Keratinocyte (primary cell): ENCODE measurements at regions not wholly inside any gene's neighbourhood (a gene's known extent, or its start where the extent isn't known, plus 50 kb on each side); places are given as distances from the start of the nearest gene placed in this dataset.

Experiments
- DNase-seq: peaks from one replicate; pipeline ENCODE4 v3.0.0-alpha.2; 2011; ENCODE audit warnings: low read depth, missing footprints, low spot score
- FAIRE-seq: peaks from 2 replicates; lab custom pipeline; 2011; peaks lifted over from hg19 to GRCh38; lab: Jason Lieb, UNC
- H2AFZ ChIP-seq: 2 replicates; pipeline ENCODE4 v1.6.0; 2012; ENCODE audit warnings: low read length, control low read depth, inconsistent platforms; ENCODE audit not compliant: control insufficient read depth
- H3K27ac ChIP-seq: 2 replicates; pipeline ENCODE4 v1.5.1; 2011; ENCODE audit warnings: low read length; ENCODE audit not compliant: control insufficient read depth, insufficient read depth
- H3K27me3 ChIP-seq: 3 replicates; pipeline ENCODE4 v1.6.0; 2011; ENCODE audit warnings: low read length; ENCODE audit not compliant: control insufficient read depth, insufficient read depth; ENCODE audit errors: extremely low read depth
- H3K36me3 ChIP-seq, 2 experiments: 2 replicates in 1 of 2; 3 replicates in 1 of 2; pipeline ENCODE4 v1.5.1; 2011; ENCODE audit warnings: low read length in 2 of 2, mild to moderate bottlenecking in 1 of 2; ENCODE audit not compliant: control insufficient read depth in 2 of 2, insufficient read depth in 2 of 2; ENCODE audit errors: extremely low read depth in 1 of 2
- H3K4me1 ChIP-seq: 3 replicates; pipeline ENCODE4 v1.5.1; 2011; ENCODE audit warnings: low read length; ENCODE audit not compliant: control insufficient read depth, insufficient read depth; ENCODE audit errors: extremely low read depth
- H3K4me2 ChIP-seq: 3 replicates; pipeline ENCODE4 v1.6.0; 2011; ENCODE audit warnings: low read depth, low read length; ENCODE audit not compliant: control insufficient read depth, insufficient read depth; ENCODE audit errors: extremely low read depth
- H3K4me3 ChIP-seq, 3 experiments: fragments of 200-600 bp in 1 of 3; sonication (generic) in 1 of 3; 2 replicates in 2 of 3; 3 replicates in 1 of 3; pipeline ENCODE4 v1.5.1; 2011 to 2016; ENCODE audit warnings: low read length in 3 of 3, mild to moderate bottlenecking in 3 of 3, control low read depth in 2 of 3, inconsistent platforms in 1 of 3, low read depth in 1 of 3, mixed read lengths in 1 of 3, mixed run types in 1 of 3, moderate library complexity in 1 of 3; ENCODE audit not compliant: control insufficient read depth in 2 of 3, insufficient read depth in 2 of 3; ENCODE audit errors: extremely low read depth in 1 of 3
- H3K79me2 ChIP-seq: 2 replicates; pipeline ENCODE4 v1.6.0; 2012; ENCODE audit warnings: low read length; ENCODE audit not compliant: control insufficient read depth, insufficient read depth
- H3K9ac ChIP-seq: 3 replicates; pipeline ENCODE4 v1.6.0; 2011; ENCODE audit warnings: low read length; ENCODE audit not compliant: control insufficient read depth, insufficient read depth; ENCODE audit errors: extremely low read depth
- H3K9me1 ChIP-seq: 3 replicates; pipeline ENCODE4 v1.6.0; 2011; ENCODE audit warnings: low read length; ENCODE audit not compliant: control insufficient read depth, insufficient read depth; ENCODE audit errors: extremely low read depth
- H3K9me3 ChIP-seq: 2 replicates; pipeline ENCODE4 v1.5.1; 2012; ENCODE audit warnings: low read depth, low read length; ENCODE audit not compliant: control insufficient read depth
- H4K20me1 ChIP-seq: 3 replicates; pipeline ENCODE4 v1.6.0; 2011; ENCODE audit warnings: low read length; ENCODE audit not compliant: control insufficient read depth, insufficient read depth; ENCODE audit errors: extremely low read depth
- EZH2 ChIP-seq: IDR thresholded peaks from one replicate; pipeline ENCODE4 v1.6.1; 2012; ENCODE audit warnings: inconsistent platforms, mild to moderate bottlenecking, low read length, moderate library complexity
- dilution Hi-C: fragments of 300-500 bp; cut with MboI; formaldehyde crosslinking; loops from one replicate; pipeline ENCODE4 v1.7.0; 2020; ENCODE audit warnings: low sequenced_read_pairs; ENCODE audit not compliant: extremely low pct_ligation_motif_present
- TF ChIP-seq, protein P1 (sequence below), 3 experiments: IDR thresholded peaks in 1 of 3; conservative IDR thresholded peaks in 1 of 3; optimal IDR thresholded peaks in 1 of 3; 2 replicates in 2 of 3; 3 replicates in 1 of 3; pipeline versions ENCODE3 to v1.5.1; 2011; ENCODE audit warnings: low read length in 3 of 3, mild to moderate bottlenecking in 3 of 3, moderate library complexity in 2 of 3, control low read depth in 1 of 3, inconsistent platforms in 1 of 3; ENCODE audit not compliant: insufficient read depth in 2 of 3; ENCODE audit errors: extremely low read depth in 1 of 3

DNA sequence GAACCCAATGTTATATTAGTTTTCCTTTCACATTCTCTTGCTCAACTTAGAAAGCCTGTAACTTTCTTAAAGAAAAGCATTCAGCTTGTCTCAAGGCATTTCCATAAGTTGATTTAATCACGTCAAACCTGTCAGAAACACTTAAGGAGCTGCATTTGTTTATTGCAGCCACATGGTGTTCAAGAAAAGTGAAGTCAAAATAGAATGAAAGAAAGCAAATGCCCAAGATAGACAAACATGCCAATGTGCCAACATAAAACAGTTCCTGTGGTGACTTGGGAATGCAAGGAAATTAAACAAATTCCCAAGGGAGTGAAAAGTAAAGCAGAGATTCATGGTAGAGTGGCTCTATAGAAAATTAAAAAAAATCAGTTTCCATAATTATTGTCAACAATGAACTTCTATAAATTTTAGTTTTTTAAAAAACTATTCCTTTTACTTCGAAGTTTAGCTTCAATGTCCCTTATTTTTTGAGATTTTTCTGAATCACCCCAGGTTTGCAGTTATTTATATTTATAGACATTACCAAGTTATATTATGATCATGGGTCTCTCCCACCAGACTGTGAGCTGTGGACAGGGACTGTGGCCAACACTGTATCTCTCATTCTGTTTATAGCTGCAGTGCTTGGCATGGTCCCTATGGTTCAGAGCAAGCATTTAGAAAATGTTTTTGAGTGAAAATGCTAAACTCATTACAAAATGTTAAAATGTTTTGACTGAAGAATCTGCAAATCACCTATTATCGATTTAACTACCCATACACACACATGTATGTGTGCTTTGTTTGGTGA is 887.4 kb downstream of the REEP3 start:
- no peak for DNase-seq
- H3K9ac ChIP-seq, result no peak overlapping the region
- H3K9me1 ChIP-seq, result no peaks in the 10 kb centered on the region
- dilution Hi-C loops, result no loop called here
- no peaks in the 10 kb centered on the region for H3K36me3 ChIP-seq
- H3K4me1 ChIP-seq, result no peaks in the 10 kb centered on the region
- no peaks in the 10 kb centered on the region for H4K20me1 ChIP-seq
- H3K4me2 ChIP-seq, result no peak overlapping the region
- no peak for TF ChIP-seq EZH2
- TF ChIP-seq, protein P1, sequence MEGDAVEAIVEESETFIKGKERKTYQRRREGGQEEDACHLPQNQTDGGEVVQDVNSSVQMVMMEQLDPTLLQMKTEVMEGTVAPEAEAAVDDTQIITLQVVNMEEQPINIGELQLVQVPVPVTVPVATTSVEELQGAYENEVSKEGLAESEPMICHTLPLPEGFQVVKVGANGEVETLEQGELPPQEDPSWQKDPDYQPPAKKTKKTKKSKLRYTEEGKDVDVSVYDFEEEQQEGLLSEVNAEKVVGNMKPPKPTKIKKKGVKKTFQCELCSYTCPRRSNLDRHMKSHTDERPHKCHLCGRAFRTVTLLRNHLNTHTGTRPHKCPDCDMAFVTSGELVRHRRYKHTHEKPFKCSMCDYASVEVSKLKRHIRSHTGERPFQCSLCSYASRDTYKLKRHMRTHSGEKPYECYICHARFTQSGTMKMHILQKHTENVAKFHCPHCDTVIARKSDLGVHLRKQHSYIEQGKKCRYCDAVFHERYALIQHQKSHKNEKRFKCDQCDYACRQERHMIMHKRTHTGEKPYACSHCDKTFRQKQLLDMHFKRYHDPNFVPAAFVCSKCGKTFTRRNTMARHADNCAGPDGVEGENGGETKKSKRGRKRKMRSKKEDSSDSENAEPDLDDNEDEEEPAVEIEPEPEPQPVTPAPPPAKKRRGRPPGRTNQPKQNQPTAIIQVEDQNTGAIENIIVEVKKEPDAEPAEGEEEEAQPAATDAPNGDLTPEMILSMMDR (optimal IDR thresholded peaks at IDR 0.05 in 1 of 3, IDR thresholded peaks at IDR 0.05 in 1 of 3, conservative IDR thresholded peaks at IDR 0.05 in 1 of 3; ENCODE audit: extremely low read depth in 1 of 3, insufficient read depth in 2 of 3, low read length in 3 of 3), result no peak
- H3K79me2 ChIP-seq, result no peaks in the 10 kb centered on the region
- FAIRE-seq, result no peak
- no peaks in the 10 kb centered on the region for H3K9me3 ChIP-seq
- no peak overlapping the region for H3K27ac ChIP-seq
- H2AFZ ChIP-seq, result no peak overlapping the region
- no peaks in the 10 kb centered on the region for H3K27me3 ChIP-seq
- H3K4me3 ChIP-seq, result no peak overlapping the region

DNA sequence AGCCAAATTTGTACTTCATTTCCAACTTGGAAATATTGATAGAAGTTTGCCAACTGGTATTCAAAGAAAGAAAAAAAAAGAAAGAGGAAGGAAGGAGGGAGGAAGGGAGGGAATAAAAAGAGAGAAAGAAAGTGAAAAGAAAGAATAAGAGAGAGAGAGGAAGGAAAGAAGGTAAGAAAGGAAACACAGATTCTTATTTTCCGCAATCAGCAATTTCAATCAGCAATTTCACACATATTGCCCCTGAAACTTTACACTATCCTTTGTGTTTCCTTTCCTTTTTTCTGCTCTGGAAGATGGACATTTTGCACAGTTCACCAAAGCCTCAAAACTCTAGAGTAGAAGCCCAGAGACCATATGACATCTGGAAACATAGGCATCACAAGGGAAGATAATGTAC is 888.1 kb downstream of the REEP3 start:
- H3K9me3 ChIP-seq, result no peaks in the 10 kb centered on the region
- no peaks in the 10 kb centered on the region for H4K20me1 ChIP-seq
- H3K79me2 ChIP-seq, result no peaks in the 10 kb centered on the region
- no peaks in the 10 kb centered on the region for H3K9me1 ChIP-seq
- no peaks in the 10 kb centered on the region for H3K4me1 ChIP-seq
- dilution Hi-C loops, result no loop called here
- H3K36me3 ChIP-seq, result no peaks in the 10 kb centered on the region
- H3K4me2 ChIP-seq, result no peak overlapping the region
- TF ChIP-seq, protein P1 (optimal IDR thresholded peaks at IDR 0.05 in 1 of 3, IDR thresholded peaks at IDR 0.05 in 1 of 3, conservative IDR thresholded peaks at IDR 0.05 in 1 of 3; ENCODE audit: extremely low read depth in 1 of 3, insufficient read depth in 2 of 3, low read length in 3 of 3), result no peak
- TF ChIP-seq EZH2, result no peak
- no peak overlapping the region for H3K27ac ChIP-seq
- no peak overlapping the region for H3K9ac ChIP-seq
- no peak for DNase-seq
- H2AFZ ChIP-seq, result no peak overlapping the region
- H3K4me3 ChIP-seq, result no peak overlapping the region
- H3K27me3 ChIP-seq, result no peaks in the 10 kb centered on the region
- FAIRE-seq, result no peak
